Activated T-cell treated with anti-CD3 and anti-CD28 coated beads, Interleukin-2, amount 50 U/mL, for 24 hours (primary cell): ENCODE measurements at regions not wholly inside any gene's neighbourhood (a gene's known extent, or its start where the extent isn't known, plus 50 kb on each side); places are given as distances from the start of the nearest gene placed in this dataset.

Experiments
- DNase-seq: peaks from one replicate; pipeline ENCODE4 v3.0.0-alpha.2; 2020
- H3K27ac Mint-ChIP-seq: 2 replicates; pipeline ENCODE4 v1.8.0; 2020; ENCODE audit warnings: mild to moderate bottlenecking, mixed read lengths
- H3K27me3 Mint-ChIP-seq: 2 replicates; pipeline ENCODE4 v1.8.0; 2020; ENCODE audit warnings: mixed read lengths
- H3K36me3 Mint-ChIP-seq: 2 replicates; pipeline ENCODE4 v1.8.0; 2020; ENCODE audit warnings: low read depth, mixed read lengths
- H3K4me1 Mint-ChIP-seq: 2 replicates; pipeline ENCODE4 v1.8.0; 2020; ENCODE audit warnings: low read depth, mixed read lengths
- H3K4me3 Mint-ChIP-seq: 2 replicates; pipeline ENCODE4 v1.8.0; 2020; ENCODE audit warnings: mild to moderate bottlenecking, moderate library complexity, mixed read lengths
- H3K9me3 Mint-ChIP-seq: 2 replicates; pipeline ENCODE4 v1.8.0; 2020; ENCODE audit warnings: mixed read lengths

DNA sequence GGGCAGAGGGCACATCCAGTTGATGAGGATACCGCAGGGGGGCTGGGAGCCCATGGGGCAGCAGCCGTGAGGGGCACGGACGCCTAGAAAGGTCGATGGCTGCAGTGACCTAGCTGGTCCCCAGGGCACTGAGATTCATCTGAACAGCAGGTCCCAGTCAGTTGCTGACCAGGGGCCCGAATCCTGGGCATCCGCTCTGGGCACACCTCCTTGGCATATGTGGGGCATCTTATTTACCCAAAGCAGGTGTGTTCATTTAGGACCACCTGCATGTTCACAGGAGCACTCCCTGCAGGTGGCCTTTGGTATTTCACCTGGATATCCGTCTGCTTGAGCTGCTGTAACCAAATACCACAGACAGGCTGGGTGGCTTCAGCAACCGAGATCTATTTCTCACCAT is 72.0 kb upstream of the ODC1 start:
- H3K4me3 Mint-ChIP-seq, result no peak overlapping the region
- peaks cover 8% of the 10 kb centered on the region for H3K36me3 Mint-ChIP-seq
- H3K4me1 Mint-ChIP-seq, result no peaks in the 10 kb centered on the region
- H3K9me3 Mint-ChIP-seq, result peaks cover 18% of the 10 kb centered on the region
- H3K27ac Mint-ChIP-seq, result no peak overlapping the region
- peak; percentile 24 for DNase-seq
- H3K27me3 Mint-ChIP-seq, result no peaks in the 10 kb centered on the region

DNA sequence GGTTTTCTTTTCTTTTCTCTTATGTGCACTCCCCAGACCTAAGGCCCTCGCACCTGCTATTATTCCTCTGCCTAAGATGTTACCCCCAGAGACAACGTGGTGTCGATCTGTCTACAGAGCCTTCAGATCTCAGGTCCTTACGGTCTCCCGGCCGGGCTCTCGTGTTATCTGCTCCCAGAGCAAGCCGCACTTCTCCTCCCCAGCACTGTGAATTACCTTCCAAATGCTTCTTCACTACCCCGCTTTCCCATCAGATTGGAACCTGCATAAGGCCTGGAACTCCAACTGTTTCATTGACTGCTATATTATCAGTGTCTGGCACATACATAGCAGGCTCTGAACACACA is 71.2 kb upstream of the ODC1 start:
- Mint-ChIP-seq H3K4me3 (no peak overlapping the region), H3K27ac (no peak overlapping the region), H3K27me3 (no peaks in the 10 kb centered on the region), H3K4me1 (no peaks in the 10 kb centered on the region), H3K36me3 (peaks cover 8% of the 10 kb centered on the region), H3K9me3 (peaks cover 25% of the 10 kb centered on the region)
- DNase-seq, result peak; percentile 13

DNA sequence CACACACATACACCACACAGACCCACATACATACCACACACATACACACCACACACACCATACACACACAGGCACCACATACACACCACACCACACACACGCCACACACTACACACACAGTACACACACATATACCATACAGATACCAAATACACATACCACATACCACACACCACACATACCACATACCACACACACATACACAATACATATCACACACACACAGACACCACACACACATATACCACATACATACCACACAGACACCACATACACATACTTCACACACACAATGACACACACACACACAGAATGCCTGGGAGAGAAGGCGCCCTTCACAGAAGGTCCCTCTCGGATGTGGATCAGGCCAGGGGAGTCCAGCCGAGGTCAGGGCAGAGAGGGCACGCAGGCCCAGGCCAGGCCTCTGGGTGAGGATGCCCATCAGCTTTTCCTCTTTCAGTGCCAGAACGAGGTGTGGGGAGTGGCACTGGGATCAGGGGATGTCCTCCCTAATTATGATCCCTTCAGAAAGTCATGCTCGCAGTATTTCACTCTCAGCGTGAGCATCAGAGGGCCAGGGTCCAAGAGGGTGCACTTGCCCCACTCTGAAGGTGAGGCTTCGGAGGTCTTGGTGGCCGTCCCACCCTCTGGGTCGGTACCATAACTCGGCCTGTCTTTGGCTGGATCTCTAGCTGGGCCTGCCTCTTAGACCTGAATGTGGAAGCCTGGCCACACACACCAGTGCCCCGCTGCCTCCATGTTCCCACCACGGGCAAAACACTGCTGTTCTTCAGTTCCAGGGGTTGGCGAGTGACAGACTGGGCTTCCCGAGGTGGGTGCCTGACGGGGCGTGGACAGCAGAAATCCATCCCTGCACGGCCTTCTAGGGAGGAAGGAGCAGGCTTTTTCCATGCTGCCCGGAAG is 70.6 kb upstream of the ODC1 start:
- H3K4me1 Mint-ChIP-seq, result no peaks in the 10 kb centered on the region
- H3K4me3 Mint-ChIP-seq, result no peak overlapping the region
- H3K27ac Mint-ChIP-seq, result no peak overlapping the region
- H3K27me3 Mint-ChIP-seq, result no peaks in the 10 kb centered on the region
- peaks cover 8% of the 10 kb centered on the region for H3K36me3 Mint-ChIP-seq
- peaks cover 25% of the 10 kb centered on the region for H3K9me3 Mint-ChIP-seq
- peak; percentile 16 for DNase-seq

DNA sequence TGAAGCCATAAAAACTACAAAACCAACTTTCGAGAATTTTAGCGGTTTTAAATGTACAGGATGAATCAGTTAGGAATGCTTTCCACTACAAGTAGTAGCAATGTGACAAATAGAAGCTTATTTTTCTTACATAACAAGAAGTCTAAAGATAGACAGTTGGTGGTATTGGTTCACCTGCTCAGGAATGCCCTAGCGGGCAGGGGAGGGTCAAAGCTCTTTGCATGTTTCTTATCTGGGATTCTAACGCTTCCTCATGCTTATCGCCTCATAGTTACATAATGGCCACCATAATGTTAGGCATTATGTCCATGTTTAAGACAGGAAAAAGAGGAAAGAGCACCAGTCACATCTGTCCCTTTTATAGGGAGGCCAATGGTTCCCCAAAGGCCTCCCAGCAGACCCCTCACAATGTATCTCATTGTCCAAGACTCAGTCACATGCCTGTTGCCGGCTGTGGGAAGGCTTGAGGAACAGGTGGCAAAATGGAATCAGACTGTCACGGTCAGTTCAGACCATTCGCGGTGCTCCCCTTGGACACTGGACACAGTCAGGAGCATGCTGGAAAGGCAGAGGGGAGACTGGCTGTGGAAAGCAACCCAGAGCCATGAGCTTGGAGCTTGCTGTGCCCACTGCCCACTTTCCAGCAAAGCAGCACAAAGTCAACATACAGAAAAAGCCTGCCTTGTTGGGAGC is 69.4 kb upstream of the ODC1 start:
- peaks cover 8% of the 10 kb centered on the region for H3K36me3 Mint-ChIP-seq
- no peaks in the 10 kb centered on the region for H3K27me3 Mint-ChIP-seq
- H3K9me3 Mint-ChIP-seq, result peaks cover 25% of the 10 kb centered on the region
- no peaks in the 10 kb centered on the region for H3K4me1 Mint-ChIP-seq
- no peak overlapping the region for H3K4me3 Mint-ChIP-seq
- DNase-seq, result peak; percentile 21
- H3K27ac Mint-ChIP-seq, result no peak overlapping the region

DNA sequence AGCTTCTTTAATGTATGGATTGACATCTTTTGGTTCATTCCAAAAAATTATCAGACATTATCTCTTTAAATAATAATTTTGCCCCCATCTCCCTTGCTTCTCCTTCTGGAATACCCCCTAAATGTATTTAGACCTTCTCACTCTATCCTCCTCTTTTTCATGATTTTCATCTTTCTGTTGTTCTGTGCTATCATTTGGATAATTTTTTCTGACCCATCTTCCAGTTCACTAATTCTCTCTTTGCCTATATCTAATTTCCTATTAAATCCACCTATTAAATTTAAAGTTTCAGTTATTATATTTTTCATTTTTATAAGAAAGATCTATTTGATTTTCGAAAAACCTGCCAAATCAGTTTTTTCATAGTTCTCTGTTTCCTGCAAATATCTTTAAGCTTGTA is 67.8 kb upstream of the ODC1 start:
- no peaks in the 10 kb centered on the region for H3K4me1 Mint-ChIP-seq
- no peak overlapping the region for H3K27ac Mint-ChIP-seq
- peaks cover 25% of the 10 kb centered on the region for H3K9me3 Mint-ChIP-seq
- no peak overlapping the region for H3K4me3 Mint-ChIP-seq
- peaks cover 8% of the 10 kb centered on the region for H3K36me3 Mint-ChIP-seq
- no peaks in the 10 kb centered on the region for H3K27me3 Mint-ChIP-seq
- DNase-seq, result no peak

DNA sequence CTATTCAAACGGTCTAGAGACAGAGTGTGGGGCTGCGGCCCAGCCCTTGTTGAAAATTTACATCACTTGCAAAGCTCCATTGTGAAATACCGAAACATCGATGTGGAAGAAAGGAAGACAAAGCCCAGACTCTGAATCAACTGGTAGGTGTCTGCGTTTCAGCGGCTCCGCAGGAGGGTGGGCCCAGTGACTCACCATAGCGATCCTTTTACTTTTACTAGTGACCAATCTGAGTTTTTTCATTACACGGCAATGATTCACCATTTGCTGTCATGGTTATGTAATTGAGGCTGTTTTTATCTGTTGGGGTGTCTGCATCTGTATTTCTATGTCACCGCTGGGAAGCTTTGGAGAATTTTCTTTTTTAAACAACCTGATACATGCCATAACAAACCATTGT is 66.6 kb upstream of the ODC1 start:
- peaks cover 25% of the 10 kb centered on the region for H3K9me3 Mint-ChIP-seq
- no peak overlapping the region for H3K27ac Mint-ChIP-seq
- no peaks in the 10 kb centered on the region for H3K4me1 Mint-ChIP-seq
- no peak overlapping the region for H3K4me3 Mint-ChIP-seq
- no peaks in the 10 kb centered on the region for H3K27me3 Mint-ChIP-seq
- peaks cover 8% of the 10 kb centered on the region for H3K36me3 Mint-ChIP-seq
- DNase-seq, result peak; percentile 12

DNA sequence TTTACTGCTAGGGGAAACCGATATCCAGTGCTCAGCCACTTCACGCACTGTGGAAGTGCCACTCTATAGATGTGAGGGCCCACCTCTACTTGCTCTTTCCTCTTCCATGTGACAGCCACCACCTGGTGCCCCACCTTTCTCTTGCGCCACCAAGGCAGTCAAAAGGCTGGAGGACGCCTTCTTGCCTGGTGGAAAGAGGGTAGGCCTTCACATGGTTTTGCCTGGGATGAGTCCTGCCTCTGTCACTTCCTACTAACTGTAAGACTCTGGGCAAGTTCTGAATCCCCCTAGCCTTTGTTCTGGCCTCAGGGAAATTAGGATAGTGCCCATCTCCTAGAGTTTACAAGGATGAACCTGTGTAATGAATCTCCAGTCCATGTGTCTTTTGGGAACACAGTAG is 66.1 kb upstream of the ODC1 start:
- Mint-ChIP-seq H3K27ac (no peak overlapping the region), H3K36me3 (peaks cover 8% of the 10 kb centered on the region), H3K4me1 (no peaks in the 10 kb centered on the region), H3K9me3 (peaks cover 25% of the 10 kb centered on the region), H3K27me3 (no peaks in the 10 kb centered on the region), H3K4me3 (no peak overlapping the region)
- peak; percentile 11 for DNase-seq

DNA sequence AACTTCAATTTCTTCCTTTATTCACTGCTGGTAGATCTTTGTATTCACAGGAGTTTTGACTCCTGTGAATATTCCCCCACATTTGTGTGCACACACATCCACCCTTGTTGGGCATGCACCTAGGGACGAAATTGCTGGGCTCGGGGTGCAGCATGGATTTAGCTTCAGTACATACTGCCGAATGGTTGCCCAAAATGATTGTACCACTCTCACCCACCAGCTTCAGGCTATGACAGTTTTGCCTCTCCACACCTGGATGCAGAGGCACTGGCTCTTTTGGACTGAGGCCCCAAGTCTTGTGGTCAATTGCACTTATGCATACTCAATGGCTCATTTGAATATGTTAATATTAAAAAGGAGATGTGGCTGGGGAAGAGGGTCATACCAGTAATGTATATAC is 65.1 kb upstream of the ODC1 start:
- no peaks in the 10 kb centered on the region for H3K4me1 Mint-ChIP-seq

DNA sequence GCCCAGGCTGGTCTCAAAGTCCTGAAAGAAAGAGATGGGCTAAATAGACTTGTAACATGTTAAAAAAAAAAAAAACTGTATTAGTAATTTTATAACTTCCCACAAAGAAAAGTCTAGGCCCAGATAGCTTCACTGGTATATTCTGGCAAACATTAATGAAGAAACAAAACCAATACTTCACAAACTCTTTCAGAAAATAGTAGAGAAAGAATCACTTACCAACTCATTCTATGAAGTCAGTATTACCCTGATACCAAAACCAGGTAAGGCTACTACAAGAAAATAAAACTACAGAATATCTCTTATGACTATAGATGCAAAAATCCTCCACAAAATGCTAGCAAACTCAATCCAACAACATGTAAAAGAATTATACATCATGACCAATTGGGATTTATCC is 59.9 kb upstream of the ODC1 start:
- Mint-ChIP-seq H3K27ac (no peak overlapping the region), H3K36me3 (no peaks in the 10 kb centered on the region), H3K4me1 (no peaks in the 10 kb centered on the region), H3K27me3 (no peaks in the 10 kb centered on the region), H3K9me3 (no peaks in the 10 kb centered on the region), H3K4me3 (no peak overlapping the region)
- DNase-seq, result no peak

More for the DNA sequence above, 65.1 kb upstream of the ODC1 start:
- no peak for DNase-seq
- no peaks in the 10 kb centered on the region for H3K27me3 Mint-ChIP-seq
- H3K4me3 Mint-ChIP-seq, result no peak overlapping the region
- peaks cover 8% of the 10 kb centered on the region for H3K36me3 Mint-ChIP-seq
- H3K27ac Mint-ChIP-seq, result no peak overlapping the region
- peaks cover 25% of the 10 kb centered on the region for H3K9me3 Mint-ChIP-seq

DNA sequence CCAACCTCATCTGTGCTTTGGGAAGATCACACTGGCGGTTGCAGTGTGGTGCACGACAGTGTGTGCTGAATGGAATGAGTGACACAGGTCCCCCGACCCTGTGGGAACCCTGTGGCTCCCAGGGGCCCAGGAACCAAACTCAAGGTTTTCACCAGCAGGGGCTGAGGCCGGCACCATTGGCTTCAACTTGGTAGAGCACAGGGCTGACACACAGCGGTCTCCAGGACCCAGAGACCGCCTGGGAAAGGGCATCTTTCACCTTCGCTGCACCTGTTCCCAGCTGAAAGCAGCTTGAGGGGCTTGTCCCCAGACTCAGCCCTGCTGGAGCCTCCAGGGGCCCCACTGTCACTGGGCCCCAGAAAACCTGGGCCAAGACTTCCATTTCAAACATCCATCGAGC is 59.0 kb upstream of the ODC1 start:
- Mint-ChIP-seq H3K4me1 (no peaks in the 10 kb centered on the region), H3K27ac (no peak overlapping the region), H3K9me3 (no peaks in the 10 kb centered on the region), H3K36me3 (no peaks in the 10 kb centered on the region), H3K4me3 (no peak overlapping the region), H3K27me3 (no peaks in the 10 kb centered on the region)
- DNase-seq, result peak; percentile 15

DNA sequence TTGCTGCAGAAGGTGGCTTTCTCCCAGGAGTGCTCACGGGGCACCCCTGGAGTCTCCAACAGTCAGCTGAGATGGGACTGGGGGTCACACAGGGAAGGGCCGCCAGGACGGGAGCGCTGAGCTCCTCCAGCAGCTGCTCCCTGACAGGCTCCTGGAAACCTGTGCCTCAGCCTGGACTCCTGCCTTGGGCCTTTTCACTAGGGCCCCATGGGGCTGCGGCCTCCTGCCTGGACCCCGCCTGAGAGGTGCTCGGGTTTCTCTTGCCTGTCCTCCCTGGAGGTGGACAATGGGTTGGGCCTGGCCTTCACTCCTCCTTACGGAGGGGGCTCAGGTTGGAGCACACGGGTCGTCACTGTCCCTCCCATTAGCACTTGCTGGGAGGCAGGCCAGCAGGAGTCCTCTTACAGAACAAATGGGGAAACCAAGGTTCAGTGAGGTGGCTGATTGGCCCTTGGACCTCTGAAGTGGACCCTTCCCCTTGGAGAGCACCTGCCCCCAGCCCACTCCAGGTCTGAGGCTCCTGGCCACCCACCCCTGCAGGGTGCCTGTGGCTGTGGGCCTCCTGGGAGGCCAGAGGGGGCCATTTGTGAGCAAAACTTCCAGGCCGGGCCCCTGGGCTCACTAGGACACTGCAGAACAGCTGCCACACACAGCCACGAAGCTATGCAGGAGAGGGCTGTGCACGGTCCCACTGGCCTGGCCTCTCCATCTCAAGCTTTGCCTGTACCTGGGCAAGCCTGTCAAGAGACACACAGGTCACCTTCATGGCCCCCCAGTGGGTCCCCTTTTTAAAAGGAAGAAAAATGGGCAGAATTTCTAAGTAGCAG is 57.1 kb upstream of the ODC1 start:
- H3K4me1 Mint-ChIP-seq, result no peaks in the 10 kb centered on the region
- no peaks in the 10 kb centered on the region for H3K9me3 Mint-ChIP-seq
- no peak overlapping the region for H3K4me3 Mint-ChIP-seq
- H3K27ac Mint-ChIP-seq, result no peak overlapping the region
- peak; percentile 14 for DNase-seq
- no peaks in the 10 kb centered on the region for H3K27me3 Mint-ChIP-seq
- H3K36me3 Mint-ChIP-seq, result no peaks in the 10 kb centered on the region

DNA sequence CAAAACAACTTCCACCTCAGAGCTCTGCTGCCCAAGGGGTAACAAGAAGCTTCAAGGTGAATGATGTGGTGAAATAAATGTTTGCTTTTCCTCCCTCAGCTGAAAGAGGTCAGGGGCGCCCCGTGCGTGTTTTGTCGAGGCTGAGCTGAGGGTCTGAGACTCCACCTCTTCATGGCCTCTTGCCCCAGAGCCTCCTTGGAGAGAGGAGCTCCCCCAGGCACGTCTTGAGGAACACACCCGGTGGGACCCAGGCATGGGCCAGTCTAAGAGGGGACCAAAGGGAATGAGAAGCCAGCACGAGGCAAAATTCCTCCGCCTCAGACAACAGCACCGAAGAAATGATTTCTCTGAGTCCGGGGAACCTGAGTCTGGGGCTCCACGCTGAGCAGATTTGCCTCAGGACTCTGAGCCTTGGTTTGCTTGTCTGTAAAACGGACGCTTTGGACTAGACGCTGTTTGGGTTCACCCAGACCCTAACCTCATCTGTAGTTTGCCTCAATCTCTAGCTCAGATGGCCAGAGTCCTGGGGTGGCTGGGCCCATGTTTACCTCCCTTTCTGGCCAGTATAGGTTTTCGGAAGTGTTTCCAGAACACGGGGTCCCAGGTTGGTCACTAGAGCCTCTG is 56.4 kb upstream of the ODC1 start:
- Mint-ChIP-seq H3K4me1 (no peaks in the 10 kb centered on the region), H3K9me3 (no peaks in the 10 kb centered on the region), H3K27me3 (no peaks in the 10 kb centered on the region), H3K4me3 (no peak overlapping the region), H3K27ac (no peak overlapping the region), H3K36me3 (no peaks in the 10 kb centered on the region)
- DNase-seq, result peak; percentile 14

DNA sequence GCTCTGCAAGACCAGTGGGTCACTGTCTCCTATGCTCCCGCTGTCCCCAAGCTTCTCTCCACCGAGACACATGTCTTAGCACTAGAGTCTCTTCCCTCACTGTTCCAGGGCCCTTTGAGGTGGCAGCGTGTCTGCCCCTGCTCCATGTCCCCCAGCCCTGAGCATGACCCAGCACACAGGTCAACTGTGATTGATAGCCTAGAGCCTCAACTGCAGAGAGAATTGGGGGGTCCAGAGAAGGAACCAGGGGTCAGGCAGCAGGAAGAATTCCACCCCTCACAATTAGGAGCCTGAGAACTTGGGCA is 54.6 kb upstream of the ODC1 start:
- Mint-ChIP-seq H3K9me3 (no peaks in the 10 kb centered on the region), H3K27me3 (peaks cover 5% of the 10 kb centered on the region), H3K27ac (no peak overlapping the region), H3K36me3 (no peaks in the 10 kb centered on the region), H3K4me3 (no peak overlapping the region), H3K4me1 (peaks cover 5% of the 10 kb centered on the region)
- peak; percentile 18 for DNase-seq

DNA sequence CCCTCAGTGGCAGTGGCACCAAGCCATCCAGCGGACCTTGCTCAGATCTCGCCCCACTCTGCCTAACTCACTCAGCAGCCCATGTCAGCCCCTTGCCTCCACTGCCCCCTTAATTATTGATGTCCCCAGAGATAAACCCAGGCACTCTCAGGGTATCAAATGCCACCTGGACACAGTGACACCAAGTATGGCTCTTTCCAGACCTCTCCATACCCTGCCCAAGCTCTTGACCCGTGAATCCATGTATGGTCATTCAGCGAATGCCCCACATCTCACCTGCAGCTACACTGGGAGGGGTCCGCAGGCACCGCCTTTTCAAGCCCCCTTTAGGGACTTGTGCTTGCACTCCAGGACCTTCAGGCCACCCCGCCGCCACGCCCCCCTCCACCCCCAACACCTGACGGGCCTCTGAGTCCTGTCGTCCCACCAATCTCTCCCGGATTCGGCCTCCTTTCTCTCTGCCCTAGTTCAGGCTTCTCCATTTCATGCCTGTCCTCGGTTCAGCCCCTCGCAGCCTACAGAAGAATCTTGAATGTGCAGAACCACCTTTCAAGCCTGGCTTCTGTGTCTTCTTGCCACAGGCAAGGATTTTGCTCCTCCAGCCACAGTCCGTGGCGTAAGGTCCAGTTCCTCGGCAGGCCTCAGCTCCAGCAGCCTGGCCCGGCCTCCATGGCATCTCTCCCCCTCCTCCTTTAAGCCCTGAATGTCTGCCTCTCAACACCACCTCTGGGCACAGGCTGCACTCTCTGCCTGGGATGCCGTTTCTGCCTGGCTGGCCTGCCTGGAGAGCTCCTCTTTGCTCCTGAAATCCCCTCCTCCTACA is 54.1 kb upstream of the ODC1 start:
- no peaks in the 10 kb centered on the region for H3K9me3 Mint-ChIP-seq
- H3K27ac Mint-ChIP-seq, result no peak overlapping the region
- H3K36me3 Mint-ChIP-seq, result no peaks in the 10 kb centered on the region
- DNase-seq, result no peak
- H3K4me3 Mint-ChIP-seq, result no peak overlapping the region
- peaks cover 5% of the 10 kb centered on the region for H3K4me1 Mint-ChIP-seq
- peaks cover 5% of the 10 kb centered on the region for H3K27me3 Mint-ChIP-seq
